Esophagus squamous epithelium (tissue), 5 donors: ENCODE measurements at regions not wholly inside any gene's neighbourhood (a gene's known extent, or its start where the extent isn't known, plus 50 kb on each side); places are given as distances from the start of the nearest gene placed in this dataset.

ENCODE experiments used
- DNase-seq: peaks from one replicate; lab custom pipeline; 2025; lab: John Stamatoyannopoulos, UW
- H3K27ac ChIP-seq, 4 donors: fragments of 200-600 bp; sonication (generic); one replicate each; pipeline ENCODE4 v1.5.1; 2016 to 2019; ENCODE audit warnings: mild to moderate bottlenecking in 1 of 4
- H3K27me3 ChIP-seq, 4 donors: fragments of 200-600 bp; sonication (generic); 1 replicate in 3 of 4; 2 replicates in 1 of 4; pipeline versions ENCODE4 v1.5.1 to v1.6.0; 2017 to 2021; ENCODE audit warnings: antibody characterized with exemption in 1 of 4
- H3K36me3 ChIP-seq, 3 donors: fragments of 200-600 bp; sonication (generic); one replicate each; pipeline ENCODE4 v1.5.1; 2016 to 2019
- H3K4me1 ChIP-seq, 3 donors: fragments of 200-600 bp; sonication (generic); one replicate each; pipeline ENCODE4 v1.5.1; 2017 to 2019
- H3K4me3 ChIP-seq, 4 donors: fragments of 200-600 bp; sonication (generic); 1 replicate in 3 of 4; 2 replicates in 1 of 4; pipeline ENCODE4 v1.5.1; 2016 to 2019; ENCODE audit warnings: mild to moderate bottlenecking in 2 of 4, moderate library complexity in 1 of 4
- H3K9me3 ChIP-seq, 3 donors: fragments of 200-600 bp; sonication (generic); one replicate each; pipeline ENCODE4 v1.5.1; 2016 to 2019
- CTCF ChIP-seq, 6 experiments: fragments of 450-650 bp in 4 of 6; fragments of 200-600 bp in 2 of 6; sonication (generic) in 2 of 6; IDR thresholded peaks; one replicate each; pipeline ENCODE4 v1.5.1; 2016 to 2019; ENCODE audit warnings: antibody characterized with exemption in 6 of 6, mild to moderate bottlenecking in 4 of 6, moderate library complexity in 4 of 6
- POLR2A ChIP-seq, 4 donors: fragments of 450-650 bp; IDR thresholded peaks; one replicate each; pipeline ENCODE4 v1.6.1; 2017; ENCODE audit warnings: antibody characterized with exemption in 4 of 4, mild to moderate bottlenecking in 4 of 4, moderate library complexity in 3 of 4
- WGBS, 2 donors: methylation state at CpG; one replicate each; pipeline ENCODE4 v1.1.5; 2018; 5-methylcytosine and 5-hydroxymethylcytosine counted together
- intact Hi-C: fragments of 100-400 bp; cut with DNase I; formaldehyde crosslinking; loops from one replicate; pipeline ENCODE4 v1.15.0; 2022
- donor health status: DM: yes; HTN: yes; CAD: no.

GRCh38 chr9:115717298-115717697 is 436.3 kb upstream of the PAPPA start:
- H3K9me3 ChIP-seq, result no peaks in the 10 kb centered on the region
- intact Hi-C loops, result no loop called here

GRCh38 chr9:115717711-115718173 is 435.8 kb upstream of the PAPPA start:
- intact Hi-C loops, result no loop called here
- H3K4me3 ChIP-seq, result no peak overlapping the region
- no peaks in the 10 kb centered on the region for H3K36me3 ChIP-seq
- no peaks in the 10 kb centered on the region for H3K4me1 ChIP-seq
- 78 to 100% methylated on average over 1 of the region's 1 CpG for WGBS, 2 donors
- TF ChIP-seq POLR2A (IDR thresholded peaks at IDR 0.05), result no peak
- no peak for TF ChIP-seq CTCF (IDR thresholded peaks at IDR 0.05)
- no peaks in the 10 kb centered on the region for H3K27me3 ChIP-seq
- no peak for DNase-seq
- H3K9me3 ChIP-seq, result no peaks in the 10 kb centered on the region
- no peak overlapping the region for H3K27ac ChIP-seq

More at GRCh38 chr9:115717298-115717697, 436.3 kb upstream of the PAPPA start:
- Histone ChIP-seq H3K4me3 (no peak overlapping the region), H3K27ac (no peak overlapping the region), H3K36me3 (no peaks in the 10 kb centered on the region), H3K4me1 (no peaks in the 10 kb centered on the region), H3K27me3 (no peaks in the 10 kb centered on the region)
- DNase-seq, result no peak
- TF ChIP-seq POLR2A (IDR thresholded peaks at IDR 0.05), result no peak
- TF ChIP-seq CTCF (IDR thresholded peaks at IDR 0.05), result no peak

- Histone ChIP-seq H3K4me1 (peaks cover 0 to 10% (median 0%) of the 10 kb centered on the region in 3 donors), H3K27ac (peak overlapping the region in 2 of 4 donors; percentile 21 to 30), H3K4me3 (no peak overlapping the region), H3K9me3 (peaks cover 0 to 6% (median 0%) of the 10 kb centered on the region in 3 donors), H3K36me3 (no peaks in the 10 kb centered on the region), H3K27me3 (no peaks in the 10 kb centered on the region)
- no peak for TF ChIP-seq CTCF (IDR thresholded peaks at IDR 0.05)
- intact Hi-C loops, result no loop called here
- WGBS, 2 donors, result 17 to 19% methylated on average over 4 of the region's 4 CpGs
- no peak for DNase-seq
Measured at GRCh38 chr9:115730396-115730795, 423.2 kb upstream of the PAPPA start.

GRCh38 chr9:115730845-115731244 is 422.7 kb upstream of the PAPPA start:
- TF ChIP-seq POLR2A (IDR thresholded peaks at IDR 0.05) (no peak), CTCF (IDR thresholded peaks at IDR 0.05) (no peak)
- no peaks in the 10 kb centered on the region for H3K27me3 ChIP-seq
- peaks cover 0 to 6% (median 0%) of the 10 kb centered on the region in 3 donors for H3K9me3 ChIP-seq
- no peak overlapping the region for H3K4me3 ChIP-seq
- no peaks in the 10 kb centered on the region for H3K36me3 ChIP-seq
- WGBS, 2 donors, result 33 to 35% methylated on average over 1 of the region's 1 CpG
- H3K4me1 ChIP-seq, result peaks cover 0 to 10% (median 0%) of the 10 kb centered on the region in 3 donors
- DNase-seq, result no peak
- peak overlapping the region in 2 of 4 donors; percentile 15 to 22 for H3K27ac ChIP-seq
- intact Hi-C loops, result no loop called here

- Histone ChIP-seq H3K9me3 (no peaks in the 10 kb centered on the region), H3K27me3 (no peaks in the 10 kb centered on the region), H3K4me3 (no peak overlapping the region), H3K27ac (no peak overlapping the region), H3K36me3 (no peaks in the 10 kb centered on the region), H3K4me1 (peaks cover 0 to 10% (median 0%) of the 10 kb centered on the region in 3 donors)
- DNase-seq, result no peak
- TF ChIP-seq CTCF (IDR thresholded peaks at IDR 0.05), result no peak
- TF ChIP-seq POLR2A (IDR thresholded peaks at IDR 0.05), result no peak
- 37 to 56% methylated on average over 4 of the region's 4 CpGs for WGBS, 2 donors
- intact Hi-C loops, result no loop called here
Measured at GRCh38 chr9:115733318-115734110, 420.1 kb upstream of the PAPPA start.
